HCT116 (cell line): ENCODE measurements at regions not wholly inside any gene's neighbourhood (a gene's known extent, or its start where the extent isn't known, plus 50 kb on each side); places are given as distances from the start of the nearest gene placed in this dataset.

Source experiments
- ATAC-seq: fragments of 200-7000 bp; cut with Tn5 transposase; 2 replicates; pipeline ENCODE4 v1.9.1; 2020; ENCODE audit warnings: mild to moderate bottlenecking, moderate library complexity
- BruUV-seq: library from RNA; stranded (reverse); fragments of 400-500 nt; replicated peaks from 2 replicates; lab custom pipeline; 2021; lab: Mats Ljungman, UMichigan
- CTCF ChIA-PET: fragments of 300-600 bp; sonication (Branson Sonifier 250); formaldehyde crosslinking; loops from one replicate; lab custom pipeline; 2021; ENCODE audit warnings: antibody characterized with exemption; lab: Charles Lee
- POLR2A ChIA-PET: fragments of 300-600, 350-600 bp; sonication (Branson Sonifier 250); formaldehyde crosslinking; loops from one replicate; lab custom pipeline; 2021; ENCODE audit warnings: antibody characterized with exemption; lab: Charles Lee
- RAD21 ChIA-PET, 2 experiments: fragments of 300-600 bp; sonication (Branson Sonifier 250); formaldehyde crosslinking; loops; one replicate each; lab custom pipeline; 2023; ENCODE audit warnings: low total read pairs in 2 of 2; ENCODE audit not compliant: uncharacterized antibody in 2 of 2, unreplicated experiment in 2 of 2, low non-redundant PET in 1 of 2; lab: Charles Lee
- DNase-seq: peaks from one replicate; pipeline ENCODE4 v3.0.0-alpha.2; 2010; ENCODE audit warnings: low read depth, low spot score
- H2AFZ ChIP-seq: fragments of 200-600 bp; shearing (Covaris generic), sonication (generic); 2 replicates; pipeline ENCODE4 v1.6.1; 2017; ENCODE audit warnings: low read depth, mixed run types, mixed read lengths, antibody characterized with exemption, low read length; ENCODE audit not compliant: poor library complexity, severe bottlenecking
- H3K27ac ChIP-seq: 2 replicates; pipeline ENCODE4 v1.5.1; 2012; ENCODE audit warnings: low read depth, low read length
- H3K27me3 ChIP-seq: fragments of 200-600 bp; sonication (generic); 2 replicates; pipeline ENCODE4 v1.6.1; 2016; ENCODE audit warnings: mixed run types, low read length, mixed read lengths; ENCODE audit not compliant: insufficient read depth
- H3K36me3 ChIP-seq, 2 experiments: fragments of 200-500 bp in 1 of 2; fragments of 200-600 bp in 1 of 2; sonication (Bioruptor generic) in 1 of 2; sonication (generic) in 1 of 2; 2 replicates each; pipeline versions ENCODE4 v1.5.1 to v1.6.1; 2014 to 2016; ENCODE audit warnings: low read length in 2 of 2, inconsistent platforms in 1 of 2, mixed read lengths in 1 of 2, mixed run types in 1 of 2; ENCODE audit not compliant: insufficient read depth in 2 of 2, control insufficient read depth in 1 of 2
- H3K4me1 ChIP-seq, 2 experiments: fragments of 200-600 bp in 1 of 2; sonication (generic) in 1 of 2; 2 replicates each; pipeline versions ENCODE4 v1.5.1 to v1.6.1; 2012 to 2017; ENCODE audit warnings: low read length in 2 of 2, inconsistent platforms in 1 of 2, mild to moderate bottlenecking in 1 of 2, mixed read lengths in 1 of 2, mixed run types in 1 of 2, moderate library complexity in 1 of 2; ENCODE audit not compliant: insufficient read depth in 2 of 2, control insufficient read depth in 1 of 2
- H3K4me2 ChIP-seq: fragments of 200-600 bp; sonication (generic); 2 replicates; pipeline ENCODE4 v1.6.1; 2017; ENCODE audit warnings: mixed run types, low read length, mixed read lengths
- H3K4me3 ChIP-seq, 2 experiments: fragments of 200-600 bp in 1 of 2; sonication (generic) in 1 of 2; replicated peaks in 1 of 2; 2 replicates each; pipeline ENCODE4 v1.5.1; 2011 to 2016; ENCODE audit warnings: low read length in 2 of 2, control low read depth in 1 of 2, low read depth in 1 of 2, mild to moderate bottlenecking in 1 of 2, mixed read lengths in 1 of 2, mixed run types in 1 of 2
- H3K79me2 ChIP-seq: fragments of 200-600 bp; sonication (generic); 2 replicates; pipeline ENCODE4 v1.6.1; 2017; ENCODE audit warnings: mild to moderate bottlenecking, mixed run types, low read length, moderate library complexity, mixed read lengths; ENCODE audit not compliant: insufficient read depth
- H3K9ac ChIP-seq: fragments of 200-600 bp; sonication (generic); 2 replicates; pipeline ENCODE4 v1.6.1; 2016; ENCODE audit warnings: low read length, mixed read lengths
- H3K9me2 ChIP-seq: fragments of 200-600 bp; sonication (generic), shearing (Covaris generic); 2 replicates; pipeline ENCODE4 v1.6.1; 2017; ENCODE audit warnings: mixed run types, mild to moderate bottlenecking, moderate library complexity; ENCODE audit not compliant: insufficient read depth
- H3K9me3 ChIP-seq, 2 experiments: fragments of 200-500 bp in 1 of 2; fragments of 200-600 bp in 1 of 2; sonication (Bioruptor generic) in 1 of 2; sonication (generic) in 1 of 2; 2 replicates each; pipeline ENCODE4 v1.6.1; 2014 to 2017; ENCODE audit warnings: low read length in 2 of 2, mixed read lengths in 2 of 2, inconsistent platforms in 1 of 2, low read depth in 1 of 2, mild to moderate bottlenecking in 1 of 2, mixed run types in 1 of 2, moderate library complexity in 1 of 2; ENCODE audit not compliant: control insufficient read depth in 1 of 2, insufficient read depth in 1 of 2
- H4K20me1 ChIP-seq: fragments of 200-600 bp; sonication (generic), shearing (Covaris generic); 2 replicates; pipeline ENCODE4 v1.6.1; 2017; ENCODE audit warnings: mixed run types, mild to moderate bottlenecking, moderate library complexity; ENCODE audit not compliant: insufficient read depth
- ATF3 ChIP-seq: IDR thresholded peaks from 2 replicates; pipeline ENCODE4 v1.6.1; 2012
- CTCF ChIP-seq, 3 experiments: fragments of 200-600 bp in 1 of 3; sonication (generic) in 1 of 3; IDR thresholded peaks in 2 of 3; conservative IDR thresholded peaks in 1 of 3; 2 replicates each; pipeline ENCODE4 v1.5.1; 2012 to 2017; ENCODE audit warnings: low read depth in 2 of 3, low read length in 2 of 3, antibody characterized with exemption in 1 of 3, borderline replicate concordance in 1 of 3, control low read depth in 1 of 3, mild to moderate bottlenecking in 1 of 3, mixed read lengths in 1 of 3, mixed run types in 1 of 3, moderate library complexity in 1 of 3; ENCODE audit not compliant: insufficient read depth in 1 of 3
- EZH2phosphoT487 ChIP-seq: fragments of 200-600 bp; IDR thresholded peaks from 2 replicates; pipeline ENCODE4 v1.6.1; 2018; ENCODE audit warnings: antibody characterized with exemption, borderline replicate concordance
- POLR2AphosphoS5 ChIP-seq: IDR thresholded peaks from 2 replicates; pipeline ENCODE4 v1.6.1; 2011; ENCODE audit warnings: mild to moderate bottlenecking, low read depth, low read length, moderate library complexity
- RAD21 ChIP-seq: IDR thresholded peaks from 2 replicates; pipeline ENCODE4 v1.6.1; 2012; ENCODE audit warnings: low read depth, mild to moderate bottlenecking
- SRF ChIP-seq: IDR thresholded peaks from 2 replicates; pipeline ENCODE4 v1.6.1; 2012; ENCODE audit warnings: low read depth
- TCF7L2 ChIP-seq: IDR thresholded peaks from 2 replicates; pipeline ENCODE4 v1.7.0; 2011; ENCODE audit warnings: borderline replicate concordance, inconsistent platforms; ENCODE audit not compliant: insufficient read depth, insufficient read length; ENCODE audit errors: extremely low read depth
- ZFX ChIP-seq: fragments of 450-650 bp; IDR thresholded peaks from 2 replicates; pipeline ENCODE4 v1.6.1; 2017
- ZNF274 ChIP-seq: fragments of 200-500 bp; sonication (Bioruptor generic); IDR thresholded peaks from 2 replicates; pipeline ENCODE4 v1.6.1; 2014; ENCODE audit warnings: mild to moderate bottlenecking, low read depth, low read length, inconsistent platforms
- intact Hi-C: fragments of 100-400 bp; cut with micrococcal nuclease; formaldehyde crosslinking; loops from 2 replicates; pipeline ENCODE4 v1.10.0; 2022
- TF ChIP-seq, protein P1 (sequence below): IDR thresholded peaks from 2 replicates; pipeline ENCODE4 v1.6.1; 2012; ENCODE audit warnings: low read depth

DNA sequence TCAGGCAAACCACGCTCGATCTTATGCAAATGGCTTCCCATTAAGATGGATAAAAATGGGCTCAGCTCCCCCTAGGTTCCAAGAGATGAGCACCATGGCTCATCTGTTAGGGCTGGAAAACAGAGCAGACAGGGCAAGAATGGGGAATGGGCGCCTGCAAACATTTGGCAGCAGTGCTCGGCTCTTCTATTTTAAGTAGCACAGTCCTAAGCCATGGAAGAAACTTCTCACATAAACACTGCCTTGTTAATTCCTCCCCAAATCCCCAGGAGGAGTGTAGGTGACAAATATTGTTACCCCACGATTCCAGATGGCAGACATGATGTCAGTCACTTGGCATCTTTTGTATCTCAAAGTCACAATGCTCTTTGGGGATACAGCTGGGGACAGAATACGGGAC lies 221.8 kb downstream of the ICE1 start:
- no peak overlapping the region for H3K4me3 ChIP-seq
- intact Hi-C loops = no loop called here
- DNase-seq (no peak), ATAC-seq (no peak)
- H3K4me1 ChIP-seq = no peaks in the 10 kb centered on the region; a peak in 1 of 4 replicates
- RAD21 ChIA-PET = no interaction called here
- no peak overlapping the region for H3K27ac ChIP-seq
- H4K20me1 ChIP-seq = no peaks in the 10 kb centered on the region
- H3K79me2 ChIP-seq = no peaks in the 10 kb centered on the region
- no TSS peak for BruUV-seq
- POLR2A ChIA-PET = no interaction called here
- no peak overlapping the region for H2AFZ ChIP-seq
- no peak for TF ChIP-seq POLR2AphosphoS5
- no peak for TF ChIP-seq SRF
- TF ChIP-seq CTCF (IDR thresholded peaks at IDR 0.05 in 2 of 3, conservative IDR thresholded peaks at IDR 0.05 in 1 of 3; ENCODE audit: borderline replicate concordance in 1 of 3, insufficient read depth in 1 of 3, low read depth in 2 of 3, low read length in 2 of 3) = no peak
- TF ChIP-seq EZH2phosphoT487 = no peak
- no peak for TF ChIP-seq ATF3
- TF ChIP-seq RAD21 = no peak
- no peak for TF ChIP-seq ZFX
- H3K36me3 ChIP-seq = no peaks in the 10 kb centered on the region
- H3K9me2 ChIP-seq = no peaks in the 10 kb centered on the region
- H3K27me3 ChIP-seq = peaks cover 25% of the 10 kb centered on the region
- H3K9ac ChIP-seq = no peak overlapping the region
- H3K4me2 ChIP-seq = no peak overlapping the region
- CTCF ChIA-PET = no interaction called here
- no peaks in the 10 kb centered on the region for H3K9me3 ChIP-seq

- DNase-seq (no peak), ATAC-seq (no peak)
- CTCF ChIA-PET = no interaction called here
- H3K36me3 ChIP-seq = no peaks in the 10 kb centered on the region
- POLR2A ChIA-PET = no interaction called here
- no peaks in the 10 kb centered on the region for H4K20me1 ChIP-seq
- no peak overlapping the region for H3K27ac ChIP-seq
- H3K4me3 ChIP-seq = no peak overlapping the region
- H3K4me2 ChIP-seq = no peak overlapping the region
- BruUV-seq = no TSS peak
- H3K9ac ChIP-seq = no peak overlapping the region
- H3K4me1 ChIP-seq = no peaks in the 10 kb centered on the region; a peak in 1 of 4 replicates
- H3K9me2 ChIP-seq = no peaks in the 10 kb centered on the region
- RAD21 ChIA-PET = no interaction called here
- H3K9me3 ChIP-seq = no peaks in the 10 kb centered on the region
- peaks cover 20% of the 10 kb centered on the region for H3K27me3 ChIP-seq
- TF ChIP-seq RAD21 = no peak
- no peak for TF ChIP-seq CTCF (IDR thresholded peaks at IDR 0.05 in 2 of 3, conservative IDR thresholded peaks at IDR 0.05 in 1 of 3; ENCODE audit: borderline replicate concordance in 1 of 3, insufficient read depth in 1 of 3, low read depth in 2 of 3, low read length in 2 of 3)
- TF ChIP-seq, protein P1, sequence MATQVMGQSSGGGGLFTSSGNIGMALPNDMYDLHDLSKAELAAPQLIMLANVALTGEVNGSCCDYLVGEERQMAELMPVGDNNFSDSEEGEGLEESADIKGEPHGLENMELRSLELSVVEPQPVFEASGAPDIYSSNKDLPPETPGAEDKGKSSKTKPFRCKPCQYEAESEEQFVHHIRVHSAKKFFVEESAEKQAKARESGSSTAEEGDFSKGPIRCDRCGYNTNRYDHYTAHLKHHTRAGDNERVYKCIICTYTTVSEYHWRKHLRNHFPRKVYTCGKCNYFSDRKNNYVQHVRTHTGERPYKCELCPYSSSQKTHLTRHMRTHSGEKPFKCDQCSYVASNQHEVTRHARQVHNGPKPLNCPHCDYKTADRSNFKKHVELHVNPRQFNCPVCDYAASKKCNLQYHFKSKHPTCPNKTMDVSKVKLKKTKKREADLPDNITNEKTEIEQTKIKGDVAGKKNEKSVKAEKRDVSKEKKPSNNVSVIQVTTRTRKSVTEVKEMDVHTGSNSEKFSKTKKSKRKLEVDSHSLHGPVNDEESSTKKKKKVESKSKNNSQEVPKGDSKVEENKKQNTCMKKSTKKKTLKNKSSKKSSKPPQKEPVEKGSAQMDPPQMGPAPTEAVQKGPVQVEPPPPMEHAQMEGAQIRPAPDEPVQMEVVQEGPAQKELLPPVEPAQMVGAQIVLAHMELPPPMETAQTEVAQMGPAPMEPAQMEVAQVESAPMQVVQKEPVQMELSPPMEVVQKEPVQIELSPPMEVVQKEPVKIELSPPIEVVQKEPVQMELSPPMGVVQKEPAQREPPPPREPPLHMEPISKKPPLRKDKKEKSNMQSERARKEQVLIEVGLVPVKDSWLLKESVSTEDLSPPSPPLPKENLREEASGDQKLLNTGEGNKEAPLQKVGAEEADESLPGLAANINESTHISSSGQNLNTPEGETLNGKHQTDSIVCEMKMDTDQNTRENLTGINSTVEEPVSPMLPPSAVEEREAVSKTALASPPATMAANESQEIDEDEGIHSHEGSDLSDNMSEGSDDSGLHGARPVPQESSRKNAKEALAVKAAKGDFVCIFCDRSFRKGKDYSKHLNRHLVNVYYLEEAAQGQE = no peak
- no peak for TF ChIP-seq ZNF274
- TF ChIP-seq TCF7L2 = no peak
- intact Hi-C loops = no loop called here
- H3K79me2 ChIP-seq = no peaks in the 10 kb centered on the region
- no peak overlapping the region for H2AFZ ChIP-seq
Observed at GRCh38 chr5:5643481-5643880, 221.0 kb downstream of the ICE1 start.
